T-cell (primary cell): ENCODE measurements at regions not wholly inside any gene's neighbourhood (a gene's known extent, or its start where the extent isn't known, plus 50 kb on each side); places are given as distances from the start of the nearest gene placed in this dataset.

Experiments used
- ATAC-seq, 4 experiments: fragments of 200-7000 bp in 3 of 4; fragments of 150-1000 bp in 1 of 4; cut with Tn5 transposase; replicated peaks in 1 of 4; 1 replicate in 3 of 4; 2 replicates in 1 of 4; pipeline ENCODE4 v1.10.0; 2021; ENCODE audit warnings: moderate library complexity in 3 of 4, mild to moderate bottlenecking in 2 of 4, moderate number of reproducible peaks in 1 of 4
- CTCF ChIA-PET, 2 donors: fragments of 300-600 bp; sonication (Branson Sonifier 250); formaldehyde crosslinking; loops; one replicate each; lab custom pipeline; 2022; ENCODE audit warnings: antibody characterized with exemption in 2 of 2; lab: Charles Lee
- POLR2A ChIA-PET, 2 donors: fragments of 300-600 bp; sonication (Branson Sonifier 250); formaldehyde crosslinking; loops; one replicate each; lab custom pipeline; 2022; ENCODE audit warnings: antibody characterized with exemption in 2 of 2; lab: Charles Lee
- DNase-seq, 35 experiments: peaks; one replicate each; pipeline versions ENCODE4 v3.0.0 to v3.0.0-alpha.2; 2013 to 2023
- H3K27ac ChIP-seq: one replicate; pipeline ENCODE4 v1.5.1; 2013; ENCODE audit warnings: low read length
- H3K27me3 ChIP-seq, 2 experiments: replicated peaks in 1 of 2; 1 replicate in 1 of 2; 2 replicates in 1 of 2; pipeline versions ENCODE4 v1.6.1 to v1.7.0; 2013; ENCODE audit warnings: low read length in 1 of 2, mixed read lengths in 1 of 2; ENCODE audit not compliant: control insufficient read depth in 2 of 2, insufficient read depth in 2 of 2; ENCODE audit errors: extremely low read depth in 1 of 2
- H3K36me3 ChIP-seq, 2 donors: 1 replicate in 1 of 2; 2 replicates in 1 of 2; pipeline versions ENCODE4 v1.6.1 to v1.7.0; 2013; ENCODE audit warnings: low read length in 1 of 2; ENCODE audit not compliant: control insufficient read depth in 2 of 2, insufficient read depth in 1 of 2; ENCODE audit errors: extremely low read depth in 1 of 2
- H3K4me1 ChIP-seq, 2 experiments: 1 replicate in 1 of 2; 2 replicates in 1 of 2; pipeline versions ENCODE4 v1.6.1 to v1.7.0; 2013; ENCODE audit warnings: low read length in 2 of 2, mixed read lengths in 1 of 2; ENCODE audit not compliant: insufficient read depth in 2 of 2, control insufficient read depth in 1 of 2; ENCODE audit errors: extremely low read depth in 1 of 2
- H3K4me3 ChIP-seq, 2 donors: 1 replicate in 1 of 2; 2 replicates in 1 of 2; pipeline versions ENCODE4 v1.5.1 to v1.7.0; 2013; ENCODE audit warnings: mild to moderate bottlenecking in 2 of 2, low read length in 1 of 2, moderate library complexity in 1 of 2; ENCODE audit not compliant: control insufficient read depth in 1 of 2; ENCODE audit errors: extremely low read depth in 1 of 2
- H3K9me3 ChIP-seq: 2 replicates; pipeline ENCODE4 v1.7.0; 2013
- H3K27ac Mint-ChIP-seq, 2 donors: one replicate each; pipeline ENCODE4 v1.8.0; 2020 to 2021; ENCODE audit warnings: mild to moderate bottlenecking in 2 of 2, mixed read lengths in 2 of 2
- H3K27me3 Mint-ChIP-seq, 2 donors: one replicate each; pipeline ENCODE4 v1.8.0; 2021 to 2022; ENCODE audit warnings: mixed read lengths in 2 of 2
- H3K36me3 Mint-ChIP-seq: one replicate; pipeline ENCODE4 v1.8.0; 2021; ENCODE audit warnings: mixed read lengths
- H3K4me1 Mint-ChIP-seq, 3 donors: one replicate each; pipeline ENCODE4 v1.8.0; 2020 to 2022; ENCODE audit warnings: mixed read lengths in 3 of 3, mild to moderate bottlenecking in 1 of 3
- H3K4me3 Mint-ChIP-seq, 3 donors: one replicate each; pipeline ENCODE4 v1.8.0; 2020 to 2022; ENCODE audit warnings: mild to moderate bottlenecking in 3 of 3, mixed read lengths in 3 of 3, moderate library complexity in 3 of 3
- H3K9me3 Mint-ChIP-seq, 3 donors: one replicate each; pipeline ENCODE4 v1.8.0; 2020 to 2022; ENCODE audit warnings: mixed read lengths in 3 of 3
- WGBS: methylation state at CpG from one replicate; pipeline ENCODE4 v1.1.5; 2013; ENCODE audit warnings: missing lambda C conversion rate; ENCODE audit not compliant: insufficient coverage; 5-methylcytosine and 5-hydroxymethylcytosine counted together

GRCh38 chr6:115551527-115551926 is 509.2 kb downstream of the FRK start:
- H3K27me3 Mint-ChIP-seq: no peaks in the 10 kb centered on the region
- ChIA-PET CTCF (interaction anchor here in 1 of 2 donors (0.7 kb wide), 1 partner anchor 937 kb away, joined by 3 read pairs; no protein-coding TSS in a partner anchor), POLR2A (no interaction called here)
- Histone ChIP-seq H3K9me3 (no peaks in the 10 kb centered on the region), H3K27me3 (no peaks in the 10 kb centered on the region), H3K27ac (no peak overlapping the region), H3K36me3 (no peaks in the 10 kb centered on the region), H3K4me3 (no peak overlapping the region), H3K4me1 (no peaks in the 10 kb centered on the region)
- peaks cover 2 to 15% (median 14%) of the 10 kb centered on the region in 3 donors for H3K9me3 Mint-ChIP-seq
- no peak overlapping the region for H3K27ac Mint-ChIP-seq
- no CpG with 5 or more reads among the region's 3 CpGs for WGBS
- H3K4me3 Mint-ChIP-seq: no peak overlapping the region
- H3K36me3 Mint-ChIP-seq: no peaks in the 10 kb centered on the region
- H3K4me1 Mint-ChIP-seq: no peaks in the 10 kb centered on the region
- ATAC-seq (no peak), DNase-seq (no peak)

- no peak for DNase-seq
- WGBS: 72% methylated on average over 3 of the region's 3 CpGs
- Histone ChIP-seq H3K27me3 (no peaks in the 10 kb centered on the region), H3K9me3 (no peaks in the 10 kb centered on the region), H3K36me3 (no peaks in the 10 kb centered on the region), H3K27ac (no peak overlapping the region), H3K4me3 (no peak overlapping the region), H3K4me1 (no peaks in the 10 kb centered on the region)
- H3K36me3 Mint-ChIP-seq: no peaks in the 10 kb centered on the region
- peaks cover 4 to 14% (median 13%) of the 10 kb centered on the region in 3 donors for H3K9me3 Mint-ChIP-seq
- H3K27me3 Mint-ChIP-seq: no peaks in the 10 kb centered on the region
- ChIA-PET POLR2A (no interaction called here), CTCF (no interaction called here)
- ATAC-seq: no peak
- no peaks in the 10 kb centered on the region for H3K4me1 Mint-ChIP-seq
- no peak overlapping the region for H3K27ac Mint-ChIP-seq
- no peak overlapping the region for H3K4me3 Mint-ChIP-seq
Observed at GRCh38 chr6:115545672-115545986, 515.1 kb downstream of the FRK start.

GRCh38 chr6:115544765-115545671 is 515.7 kb downstream of the FRK start:
- no peak overlapping the region for H3K4me3 ChIP-seq
- POLR2A ChIA-PET: no interaction called here
- no peak overlapping the region for H3K4me3 Mint-ChIP-seq
- H3K27me3 ChIP-seq: no peaks in the 10 kb centered on the region
- H3K27ac ChIP-seq: no peak overlapping the region
- CTCF ChIA-PET: no interaction called here
- H3K9me3 ChIP-seq: no peaks in the 10 kb centered on the region
- no peak for DNase-seq
- H3K4me1 Mint-ChIP-seq: no peaks in the 10 kb centered on the region
- 81% methylated on average over 23 of the region's 23 CpGs for WGBS
- no peaks in the 10 kb centered on the region for H3K36me3 ChIP-seq
- H3K36me3 Mint-ChIP-seq: no peaks in the 10 kb centered on the region
- H3K27ac Mint-ChIP-seq: no peak overlapping the region
- no peaks in the 10 kb centered on the region for H3K27me3 Mint-ChIP-seq
- no peaks in the 10 kb centered on the region for H3K4me1 ChIP-seq
- ATAC-seq: no peak
- peaks cover 8 to 14% (median 10%) of the 10 kb centered on the region in 3 donors for H3K9me3 Mint-ChIP-seq

- no peak for DNase-seq
- no peak overlapping the region for H3K27ac ChIP-seq
- Mint-ChIP-seq H3K27me3 (no peaks in the 10 kb centered on the region), H3K4me1 (no peaks in the 10 kb centered on the region), H3K4me3 (no peak overlapping the region), H3K9me3 (peaks cover 4 to 15% (median 4%) of the 10 kb centered on the region in 3 donors), H3K36me3 (no peaks in the 10 kb centered on the region), H3K27ac (no peak overlapping the region)
- 86% methylated on average over 1 of the region's 1 CpG for WGBS
- ChIA-PET POLR2A (no interaction called here), CTCF (no interaction called here)
- no peaks in the 10 kb centered on the region for H3K4me1 ChIP-seq
- H3K9me3 ChIP-seq: no peaks in the 10 kb centered on the region
- no peaks in the 10 kb centered on the region for H3K36me3 ChIP-seq
- ATAC-seq: no peak
- H3K27me3 ChIP-seq: no peaks in the 10 kb centered on the region
- H3K4me3 ChIP-seq: no peak overlapping the region
Observed at GRCh38 chr6:115540077-115540869, 520.4 kb downstream of the FRK start.

- Histone ChIP-seq H3K4me1 (no peaks in the 10 kb centered on the region), H3K27ac (no peak overlapping the region), H3K27me3 (no peaks in the 10 kb centered on the region), H3K9me3 (no peaks in the 10 kb centered on the region), H3K4me3 (no peak overlapping the region), H3K36me3 (no peaks in the 10 kb centered on the region)
- no peak overlapping the region for H3K4me3 Mint-ChIP-seq
- no peak for DNase-seq
- H3K27me3 Mint-ChIP-seq: no peaks in the 10 kb centered on the region
- 71% methylated on average over 1 of the region's 6 CpGs for WGBS
- ChIA-PET POLR2A (no interaction called here), CTCF (no interaction called here)
- H3K4me1 Mint-ChIP-seq: no peaks in the 10 kb centered on the region
- H3K9me3 Mint-ChIP-seq: peaks cover 4 to 15% (median 4%) of the 10 kb centered on the region in 3 donors
- ATAC-seq: no peak
- H3K36me3 Mint-ChIP-seq: no peaks in the 10 kb centered on the region
- no peak overlapping the region for H3K27ac Mint-ChIP-seq
Observed at GRCh38 chr6:115539531-115539930, 521.2 kb downstream of the FRK start.

- ChIA-PET CTCF (interaction anchor here in 1 of 2 donors (0.6 kb wide), 1 partner anchor 426 kb away, joined by 3 read pairs; no protein-coding TSS in a partner anchor), POLR2A (no interaction called here)
- Mint-ChIP-seq H3K27me3 (no peaks in the 10 kb centered on the region), H3K4me3 (no peak overlapping the region), H3K4me1 (no peaks in the 10 kb centered on the region), H3K9me3 (peaks cover 27 to 36% (median 27%) of the 10 kb centered on the region in 3 donors), H3K27ac (no peak overlapping the region), H3K36me3 (no peaks in the 10 kb centered on the region)
- Histone ChIP-seq H3K9me3 (no peaks in the 10 kb centered on the region), H3K27ac (no peak overlapping the region), H3K4me1 (no peaks in the 10 kb centered on the region), H3K27me3 (no peaks in the 10 kb centered on the region), H3K36me3 (no peaks in the 10 kb centered on the region), H3K4me3 (no peak overlapping the region)
- no peak for DNase-seq
- ATAC-seq: no peak
- no CpG with 5 or more reads among the region's 2 CpGs for WGBS
Observed at GRCh38 chr6:115524821-115525220, 535.9 kb downstream of the FRK start.
